ENCODE measurements at regions not wholly inside any gene's neighbourhood (a gene's known extent, or its start where the extent isn't known, plus 50 kb on each side); places are given as distances from the start of the nearest gene placed in this dataset.
"Not testable (repeated sequence)": the region's sequence is repeated elsewhere in the genome, so short reads cannot be mapped to it uniquely, and the experiment has no call there.

GRCh38 chr6:57813271-57814075 lies 496.0 kb downstream of the PRIM2 start:
- ATAC-seq (ENCODE audit: low read depth); H3K4me1 Mint-ChIP-seq; H3K36me3 Mint-ChIP-seq (ENCODE audit: low read depth); POLR2A ChIA-PET; H3K4me3 Mint-ChIP-seq; H3K27ac Mint-ChIP-seq; DNase-seq; intact Hi-C loops (cut with micrococcal nuclease); H3K9me3 Mint-ChIP-seq; CTCF ChIA-PET: not testable (repeated sequence)
- peaks cover 44% of the 10 kb centered on the region for H3K27me3 Mint-ChIP-seq

GRCh38 chr6:57815826-57816225 lies 498.4 kb downstream of the PRIM2 start:
- H3K4me1 Mint-ChIP-seq; H3K36me3 Mint-ChIP-seq (ENCODE audit: low read depth); H3K4me3 Mint-ChIP-seq; H3K9me3 Mint-ChIP-seq; H3K27ac Mint-ChIP-seq; ATAC-seq (ENCODE audit: low read depth); CTCF ChIA-PET; DNase-seq; POLR2A ChIA-PET; intact Hi-C loops (cut with micrococcal nuclease): not testable (repeated sequence)
- H3K27me3 Mint-ChIP-seq, result peaks cover 28% of the 10 kb centered on the region

- CTCF ChIA-PET; intact Hi-C loops (cut with micrococcal nuclease); H3K4me3 Mint-ChIP-seq; H3K27ac Mint-ChIP-seq; ATAC-seq (ENCODE audit: low read depth); H3K4me1 Mint-ChIP-seq; POLR2A ChIA-PET; H3K9me3 Mint-ChIP-seq; DNase-seq; H3K36me3 Mint-ChIP-seq (ENCODE audit: low read depth): not testable (repeated sequence)
- peaks cover 33% of the 10 kb centered on the region for H3K27me3 Mint-ChIP-seq
Observed at GRCh38 chr6:57821325-57821724, 503.9 kb downstream of the PRIM2 start.

GRCh38 chr6:57822448-57822847 lies 505.0 kb downstream of the PRIM2 start:
- H3K36me3 Mint-ChIP-seq (ENCODE audit: low read depth); H3K27ac Mint-ChIP-seq; ATAC-seq (ENCODE audit: low read depth); DNase-seq; H3K4me1 Mint-ChIP-seq; CTCF ChIA-PET; intact Hi-C loops (cut with micrococcal nuclease); POLR2A ChIA-PET; H3K9me3 Mint-ChIP-seq; H3K4me3 Mint-ChIP-seq: not testable (repeated sequence)
- peaks cover 30% of the 10 kb centered on the region for H3K27me3 Mint-ChIP-seq

- Mint-ChIP-seq H3K36me3 (ENCODE audit: low read depth) (no peaks in the 10 kb centered on the region), H3K4me3 (no peak overlapping the region), H3K27me3 (peaks cover 28% of the 10 kb centered on the region), H3K27ac (no peak overlapping the region), H3K9me3 (no peaks in the 10 kb centered on the region), H3K4me1 (no peaks in the 10 kb centered on the region)
- no peak for DNase-seq
- no peak for ATAC-seq (ENCODE audit: low read depth)
- ChIA-PET POLR2A (no interaction called here), CTCF (no interaction called here)
- TF ChIP-seq CTCF (IDR thresholded peaks at IDR 0.05), result no peak
- intact Hi-C loops (cut with micrococcal nuclease), result no loop called here
Observed at GRCh38 chr6:57822896-57823358, 505.5 kb downstream of the PRIM2 start.

GRCh38 chr6:57837622-57838209 lies 520.3 kb downstream of the PRIM2 start:
- POLR2A ChIA-PET; H3K4me3 Mint-ChIP-seq; ATAC-seq (ENCODE audit: low read depth): not testable (repeated sequence)

GRCh38 chr6:57841551-57841950 lies 524.1 kb downstream of the PRIM2 start:
- POLR2A ChIA-PET; H3K9me3 Mint-ChIP-seq; H3K36me3 Mint-ChIP-seq (ENCODE audit: low read depth); ATAC-seq (ENCODE audit: low read depth); H3K27me3 Mint-ChIP-seq; CTCF ChIA-PET; H3K4me3 Mint-ChIP-seq; intact Hi-C loops (cut with micrococcal nuclease); DNase-seq; H3K4me1 Mint-ChIP-seq; H3K27ac Mint-ChIP-seq: not testable (repeated sequence)

More at GRCh38 chr6:57837622-57838209, 520.3 kb downstream of the PRIM2 start:
- DNase-seq; CTCF ChIA-PET; H3K4me1 Mint-ChIP-seq; H3K9me3 Mint-ChIP-seq; intact Hi-C loops (cut with micrococcal nuclease); H3K27ac Mint-ChIP-seq; H3K36me3 Mint-ChIP-seq (ENCODE audit: low read depth); H3K27me3 Mint-ChIP-seq: not testable (repeated sequence)

- H3K36me3 Mint-ChIP-seq (ENCODE audit: low read depth); ATAC-seq (ENCODE audit: low read depth); H3K27me3 Mint-ChIP-seq; CTCF ChIA-PET; DNase-seq; intact Hi-C loops (cut with micrococcal nuclease); H3K4me3 Mint-ChIP-seq; POLR2A ChIA-PET; H3K27ac Mint-ChIP-seq; H3K4me1 Mint-ChIP-seq; H3K9me3 Mint-ChIP-seq: not testable (repeated sequence)
Observed at GRCh38 chr6:57853745-57854407, 536.4 kb downstream of the PRIM2 start.

- H3K4me3 Mint-ChIP-seq; H3K27me3 Mint-ChIP-seq; ATAC-seq (ENCODE audit: low read depth); H3K4me1 Mint-ChIP-seq; intact Hi-C loops (cut with micrococcal nuclease); H3K9me3 Mint-ChIP-seq; CTCF ChIA-PET; POLR2A ChIA-PET; H3K36me3 Mint-ChIP-seq (ENCODE audit: low read depth); H3K27ac Mint-ChIP-seq; DNase-seq: not testable (repeated sequence)
Observed at GRCh38 chr6:57860481-57861315, 543.3 kb downstream of the PRIM2 start.

- H3K27me3 Mint-ChIP-seq; H3K27ac Mint-ChIP-seq; H3K4me3 Mint-ChIP-seq; ATAC-seq (ENCODE audit: low read depth); H3K4me1 Mint-ChIP-seq; DNase-seq; CTCF ChIA-PET; POLR2A ChIA-PET; H3K9me3 Mint-ChIP-seq; intact Hi-C loops (cut with micrococcal nuclease); H3K36me3 Mint-ChIP-seq (ENCODE audit: low read depth): not testable (repeated sequence)
Observed at GRCh38 chr6:57870083-57870482, 552.7 kb downstream of the PRIM2 start.
